Vagina (tissue), 2 donors: ENCODE measurements at regions not wholly inside any gene's neighbourhood (a gene's known extent, or its start where the extent isn't known, plus 50 kb on each side); places are given as distances from the start of the nearest gene placed in this dataset.

Experiments used
- DNase-seq, 2 donors: peaks; one replicate each; pipeline ENCODE4 v3.0.0-alpha.2; 2017; ENCODE audit errors: extremely low spot score in 2 of 2
- H3K27ac ChIP-seq: fragments of 200-600 bp; sonication (generic); one replicate; pipeline ENCODE4 v1.5.1; 2019
- H3K27me3 ChIP-seq: fragments of 200-600 bp; sonication (generic); one replicate; pipeline ENCODE4 v1.5.1; 2019
- H3K36me3 ChIP-seq, 2 donors: fragments of 200-600 bp; sonication (generic); one replicate each; pipeline ENCODE4 v1.5.1; 2017 to 2019
- H3K4me1 ChIP-seq: fragments of 200-600 bp; sonication (generic); one replicate; pipeline ENCODE4 v1.5.1; 2019
- H3K4me3 ChIP-seq, 2 donors: fragments of 200-600 bp; sonication (generic); 1 replicate in 1 of 2; 2 replicates in 1 of 2; pipeline ENCODE4 v1.5.1; 2016 to 2019
- H3K9me3 ChIP-seq: fragments of 200-600 bp; sonication (generic); one replicate; pipeline ENCODE4 v1.5.1; 2019
- CTCF ChIP-seq, 3 experiments: fragments of 450-650 bp in 2 of 3; fragments of 200-600 bp in 1 of 3; sonication (generic) in 1 of 3; IDR thresholded peaks; one replicate each; pipeline ENCODE4 v1.5.1; 2017 to 2019; ENCODE audit warnings: antibody characterized with exemption in 3 of 3, mild to moderate bottlenecking in 2 of 3, moderate library complexity in 2 of 3
- POLR2A ChIP-seq, 2 donors: fragments of 450-650 bp; IDR thresholded peaks; one replicate each; pipeline ENCODE4 v1.6.1; 2017; ENCODE audit warnings: antibody characterized with exemption in 2 of 2, mild to moderate bottlenecking in 2 of 2, moderate library complexity in 2 of 2
- POLR2AphosphoS5 ChIP-seq, 2 donors: sonication (generic); formaldehyde crosslinking; IDR thresholded peaks; one replicate each; pipeline ENCODE4 v1.9.0; 2017; ENCODE audit warnings: antibody characterized with exemption in 2 of 2, mild to moderate bottlenecking in 2 of 2, low read depth in 1 of 2; ENCODE audit not compliant: insufficient read depth in 1 of 2
- intact Hi-C: fragments of 100-400 bp; cut with DNase I; formaldehyde crosslinking; loops from one replicate; pipeline ENCODE4 v1.15.1; 2023

- H3K4me1 ChIP-seq, result no peaks in the 10 kb centered on the region
- no peaks in the 10 kb centered on the region for H3K9me3 ChIP-seq
- TF ChIP-seq POLR2AphosphoS5 (IDR thresholded peaks at IDR 0.05; ENCODE audit: insufficient read depth in 1 of 2, low read depth in 1 of 2), result no peak
- no peak for TF ChIP-seq POLR2A (IDR thresholded peaks at IDR 0.05)
- no peak for TF ChIP-seq CTCF (IDR thresholded peaks at IDR 0.05)
- H3K4me3 ChIP-seq, result no peak overlapping the region
- no peak for DNase-seq
- H3K27ac ChIP-seq, result no peak overlapping the region
- H3K36me3 ChIP-seq, result no peaks in the 10 kb centered on the region
- intact Hi-C loops, result no loop called here
- H3K27me3 ChIP-seq, result no peaks in the 10 kb centered on the region
Observed at GRCh38 chr3:168383573-168383972, 287.8 kb upstream of the GOLIM4 start.

- DNase-seq, result no peak
- Histone ChIP-seq H3K27me3 (no peaks in the 10 kb centered on the region), H3K4me3 (no peak overlapping the region), H3K36me3 (no peaks in the 10 kb centered on the region), H3K4me1 (no peaks in the 10 kb centered on the region), H3K27ac (no peak overlapping the region), H3K9me3 (no peaks in the 10 kb centered on the region)
- TF ChIP-seq POLR2AphosphoS5 (IDR thresholded peaks at IDR 0.05; ENCODE audit: insufficient read depth in 1 of 2, low read depth in 1 of 2), result no peak
- TF ChIP-seq CTCF (IDR thresholded peaks at IDR 0.05), result no peak
- no peak for TF ChIP-seq POLR2A (IDR thresholded peaks at IDR 0.05)
- intact Hi-C loops, result no loop called here
Observed at GRCh38 chr3:168371846-168372245, 276.1 kb upstream of the GOLIM4 start.

GRCh38 chr3:168364967-168365366 lies 269.2 kb upstream of the GOLIM4 start:
- TF ChIP-seq CTCF (IDR thresholded peaks at IDR 0.05) (no peak), POLR2A (IDR thresholded peaks at IDR 0.05) (no peak), POLR2AphosphoS5 (IDR thresholded peaks at IDR 0.05; ENCODE audit: insufficient read depth in 1 of 2, low read depth in 1 of 2) (no peak)
- no peaks in the 10 kb centered on the region for H3K27me3 ChIP-seq
- H3K36me3 ChIP-seq, result no peaks in the 10 kb centered on the region
- no peak overlapping the region for H3K27ac ChIP-seq
- H3K9me3 ChIP-seq, result no peaks in the 10 kb centered on the region
- no peak for DNase-seq
- no peaks in the 10 kb centered on the region for H3K4me1 ChIP-seq
- intact Hi-C loops, result no loop called here
- H3K4me3 ChIP-seq, result no peak overlapping the region

GRCh38 chr3:168362661-168363247 lies 267.0 kb upstream of the GOLIM4 start:
- Histone ChIP-seq H3K4me1 (no peaks in the 10 kb centered on the region), H3K36me3 (no peaks in the 10 kb centered on the region), H3K9me3 (no peaks in the 10 kb centered on the region), H3K4me3 (no peak overlapping the region), H3K27ac (no peak overlapping the region), H3K27me3 (no peaks in the 10 kb centered on the region)
- TF ChIP-seq POLR2A (IDR thresholded peaks at IDR 0.05), result no peak
- TF ChIP-seq POLR2AphosphoS5 (IDR thresholded peaks at IDR 0.05; ENCODE audit: insufficient read depth in 1 of 2, low read depth in 1 of 2), result no peak
- no peak for TF ChIP-seq CTCF (IDR thresholded peaks at IDR 0.05)
- no peak for DNase-seq
- intact Hi-C loops, result no loop called here

GRCh38 chr3:168362156-168362555 lies 266.4 kb upstream of the GOLIM4 start:
- intact Hi-C loops, result no loop called here
- H3K27me3 ChIP-seq, result no peaks in the 10 kb centered on the region
- no peak overlapping the region for H3K27ac ChIP-seq
- no peak for TF ChIP-seq POLR2A (IDR thresholded peaks at IDR 0.05)
- TF ChIP-seq POLR2AphosphoS5 (IDR thresholded peaks at IDR 0.05; ENCODE audit: insufficient read depth in 1 of 2, low read depth in 1 of 2), result no peak
- TF ChIP-seq CTCF (IDR thresholded peaks at IDR 0.05), result no peak
- no peak overlapping the region for H3K4me3 ChIP-seq
- no peak for DNase-seq
- no peaks in the 10 kb centered on the region for H3K36me3 ChIP-seq
- H3K9me3 ChIP-seq, result no peaks in the 10 kb centered on the region
- H3K4me1 ChIP-seq, result no peaks in the 10 kb centered on the region
